ENCODE measurements at regions not wholly inside any gene's neighbourhood (a gene's known extent, or its start where the extent isn't known, plus 50 kb on each side); places are given as distances from the start of the nearest gene placed in this dataset.

GRCh38 chr2:165032559-165032958 is 77.2 kb upstream of the SLC38A11 start:
- no peak for TF ChIP-seq POLR2A (IDR thresholded peaks at IDR 0.05; ENCODE audit: low read depth, low read length)
- TF ChIP-seq POLR2AphosphoS5 (IDR thresholded peaks at IDR 0.05; ENCODE audit: low read depth, low read length): no peak
- TF ChIP-seq TAF1 (IDR thresholded peaks at IDR 0.05; ENCODE audit: borderline replicate concordance, low read depth, low read length): no peak
